GM12878 (cell line): ENCODE measurements at regions not wholly inside any gene's neighbourhood (a gene's known extent, or its start where the extent isn't known, plus 50 kb on each side); places are given as distances from the start of the nearest gene placed in this dataset.

Source experiments
- CHD4 ChIP-seq: fragments of 200-600 bp; sonication (generic); IDR thresholded peaks from 2 replicates; pipeline ENCODE4 v1.6.1; 2016; ENCODE audit warnings: mild to moderate bottlenecking
- EP300 ChIP-seq, 2 experiments: fragments of 150-350 bp in 1 of 2; IDR thresholded peaks; 2 replicates each; pipeline ENCODE4 v1.6.1; 2011 to 2012; ENCODE audit warnings: low read depth in 2 of 2, low read length in 2 of 2, borderline replicate concordance in 1 of 2, improper control_type of control experiment in 1 of 2, inconsistent platforms in 1 of 2; ENCODE audit not compliant: control insufficient read depth in 1 of 2
- JUND ChIP-seq: IDR thresholded peaks from 2 replicates; pipeline ENCODE4 v1.6.1; 2012; ENCODE audit warnings: low read depth, mild to moderate bottlenecking, low read length, improper control_type of control experiment, moderate library complexity
- MYC ChIP-seq: IDR thresholded peaks from 2 replicates; pipeline ENCODE4 v1.6.1; 2011; ENCODE audit warnings: mild to moderate bottlenecking, low read length, moderate library complexity, inconsistent platforms; ENCODE audit not compliant: insufficient read depth, insufficient replicate concordance, insufficient read length, severe bottlenecking
- POLR2A ChIP-seq: IDR thresholded peaks from 2 replicates; pipeline ENCODE4 v1.6.1; 2011; ENCODE audit warnings: low read depth, mild to moderate bottlenecking, low read length
- RFX5 ChIP-seq: IDR thresholded peaks from 2 replicates; pipeline ENCODE4 v1.6.1; 2011; ENCODE audit warnings: low read depth, low read length, improper control_type of control experiment
- YY1 ChIP-seq: IDR thresholded peaks from 2 replicates; pipeline ENCODE4 v1.6.1; 2011; ENCODE audit warnings: low read depth, mild to moderate bottlenecking, low read length
- ZZZ3 ChIP-seq: IDR thresholded peaks from 2 replicates; pipeline ENCODE4 v1.6.1; 2011; ENCODE audit warnings: low read depth; ENCODE audit not compliant: control insufficient read depth, insufficient read length
- TF ChIP-seq, protein P1 (sequence below), 3 experiments: IDR thresholded peaks in 2 of 3; conservative IDR thresholded peaks in 1 of 3; 2 replicates each; pipeline ENCODE4 v1.5.1; 2011; ENCODE audit warnings: low read depth in 3 of 3, low read length in 3 of 3, mild to moderate bottlenecking in 3 of 3, control low read depth in 2 of 3, moderate library complexity in 2 of 3, inconsistent platforms in 1 of 3, mixed read lengths in 1 of 3; ENCODE audit not compliant: control insufficient read depth in 2 of 3, insufficient read depth in 1 of 3; ENCODE audit errors: extremely low read depth in 1 of 3
- TF ChIP-seq, protein P2 (sequence below): fragments of 450-650 bp; formaldehyde crosslinking; IDR thresholded peaks from 2 replicates; pipeline ENCODE4 v1.5.0; 2022; ENCODE audit warnings: mild to moderate bottlenecking, missing genetic modification characterization
- TF ChIP-seq, protein P3 (sequence below): fragments of 450-650 bp; IDR thresholded peaks from 2 replicates; pipeline ENCODE4 v1.6.1; 2017; ENCODE audit warnings: mild to moderate bottlenecking
- TF ChIP-seq, protein P4 (sequence below): IDR thresholded peaks from 2 replicates; pipeline ENCODE4 v1.6.1; 2012; ENCODE audit warnings: mild to moderate bottlenecking, low read depth, low read length

DNA sequence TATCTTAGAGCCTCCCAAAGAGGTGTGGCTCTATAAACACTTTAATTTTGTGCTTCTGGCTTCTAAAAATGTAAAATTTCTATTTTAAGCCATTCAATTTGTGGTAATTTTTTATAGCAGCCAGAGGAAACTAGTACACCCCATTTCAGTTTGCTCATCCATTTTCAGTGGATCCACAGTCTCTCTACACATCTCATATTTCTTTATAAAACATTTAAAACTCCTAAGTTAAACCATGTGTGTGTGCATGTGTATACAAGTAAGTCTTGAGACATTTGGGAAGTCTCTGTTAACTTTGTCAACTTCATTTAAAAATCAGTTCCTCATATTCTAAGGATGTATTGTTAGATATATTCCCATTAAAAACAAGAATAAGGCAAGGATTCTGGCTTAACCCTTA, 273.2 kb downstream of the IL15 start:
- TF ChIP-seq, protein P1, sequence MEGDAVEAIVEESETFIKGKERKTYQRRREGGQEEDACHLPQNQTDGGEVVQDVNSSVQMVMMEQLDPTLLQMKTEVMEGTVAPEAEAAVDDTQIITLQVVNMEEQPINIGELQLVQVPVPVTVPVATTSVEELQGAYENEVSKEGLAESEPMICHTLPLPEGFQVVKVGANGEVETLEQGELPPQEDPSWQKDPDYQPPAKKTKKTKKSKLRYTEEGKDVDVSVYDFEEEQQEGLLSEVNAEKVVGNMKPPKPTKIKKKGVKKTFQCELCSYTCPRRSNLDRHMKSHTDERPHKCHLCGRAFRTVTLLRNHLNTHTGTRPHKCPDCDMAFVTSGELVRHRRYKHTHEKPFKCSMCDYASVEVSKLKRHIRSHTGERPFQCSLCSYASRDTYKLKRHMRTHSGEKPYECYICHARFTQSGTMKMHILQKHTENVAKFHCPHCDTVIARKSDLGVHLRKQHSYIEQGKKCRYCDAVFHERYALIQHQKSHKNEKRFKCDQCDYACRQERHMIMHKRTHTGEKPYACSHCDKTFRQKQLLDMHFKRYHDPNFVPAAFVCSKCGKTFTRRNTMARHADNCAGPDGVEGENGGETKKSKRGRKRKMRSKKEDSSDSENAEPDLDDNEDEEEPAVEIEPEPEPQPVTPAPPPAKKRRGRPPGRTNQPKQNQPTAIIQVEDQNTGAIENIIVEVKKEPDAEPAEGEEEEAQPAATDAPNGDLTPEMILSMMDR (IDR thresholded peaks at IDR 0.05 in 2 of 3, conservative IDR thresholded peaks at IDR 0.05 in 1 of 3; ENCODE audit: control insufficient read depth in 2 of 3, extremely low read depth in 1 of 3, insufficient read depth in 1 of 3, low read depth in 3 of 3, low read length in 3 of 3) = no peak
- TF ChIP-seq ZZZ3 (no peak), YY1 (no peak), EP300 (IDR thresholded peaks at IDR 0.05; ENCODE audit: borderline replicate concordance in 1 of 2, control insufficient read depth in 1 of 2, low read depth in 2 of 2, low read length in 2 of 2) (no peak), POLR2A (no peak), RFX5 (no peak), CHD4 (no peak), MYC (no peak), JUND (no peak)
- TF ChIP-seq, protein P2, sequence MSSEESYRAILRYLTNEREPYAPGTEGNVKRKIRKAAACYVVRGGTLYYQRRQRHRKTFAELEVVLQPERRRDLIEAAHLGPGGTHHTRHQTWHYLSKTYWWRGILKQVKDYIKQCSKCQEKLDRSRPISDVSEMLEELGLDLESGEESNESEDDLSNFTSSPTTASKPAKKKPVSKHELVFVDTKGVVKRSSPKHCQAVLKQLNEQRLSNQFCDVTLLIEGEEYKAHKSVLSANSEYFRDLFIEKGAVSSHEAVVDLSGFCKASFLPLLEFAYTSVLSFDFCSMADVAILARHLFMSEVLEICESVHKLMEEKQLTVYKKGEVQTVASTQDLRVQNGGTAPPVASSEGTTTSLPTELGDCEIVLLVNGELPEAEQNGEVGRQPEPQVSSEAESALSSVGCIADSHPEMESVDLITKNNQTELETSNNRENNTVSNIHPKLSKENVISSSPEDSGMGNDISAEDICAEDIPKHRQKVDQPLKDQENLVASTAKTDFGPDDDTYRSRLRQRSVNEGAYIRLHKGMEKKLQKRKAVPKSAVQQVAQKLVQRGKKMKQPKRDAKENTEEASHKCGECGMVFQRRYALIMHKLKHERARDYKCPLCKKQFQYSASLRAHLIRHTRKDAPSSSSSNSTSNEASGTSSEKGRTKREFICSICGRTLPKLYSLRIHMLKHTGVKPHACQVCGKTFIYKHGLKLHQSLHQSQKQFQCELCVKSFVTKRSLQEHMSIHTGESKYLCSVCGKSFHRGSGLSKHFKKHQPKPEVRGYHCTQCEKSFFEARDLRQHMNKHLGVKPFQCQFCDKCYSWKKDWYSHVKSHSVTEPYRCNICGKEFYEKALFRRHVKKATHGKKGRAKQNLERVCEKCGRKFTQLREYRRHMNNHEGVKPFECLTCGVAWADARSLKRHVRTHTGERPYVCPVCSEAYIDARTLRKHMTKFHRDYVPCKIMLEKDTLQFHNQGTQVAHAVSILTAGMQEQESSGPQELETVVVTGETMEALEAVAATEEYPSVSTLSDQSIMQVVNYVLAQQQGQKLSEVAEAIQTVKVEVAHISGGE (CRISPR knock-in tag) = no peak
- TF ChIP-seq, protein P3, sequence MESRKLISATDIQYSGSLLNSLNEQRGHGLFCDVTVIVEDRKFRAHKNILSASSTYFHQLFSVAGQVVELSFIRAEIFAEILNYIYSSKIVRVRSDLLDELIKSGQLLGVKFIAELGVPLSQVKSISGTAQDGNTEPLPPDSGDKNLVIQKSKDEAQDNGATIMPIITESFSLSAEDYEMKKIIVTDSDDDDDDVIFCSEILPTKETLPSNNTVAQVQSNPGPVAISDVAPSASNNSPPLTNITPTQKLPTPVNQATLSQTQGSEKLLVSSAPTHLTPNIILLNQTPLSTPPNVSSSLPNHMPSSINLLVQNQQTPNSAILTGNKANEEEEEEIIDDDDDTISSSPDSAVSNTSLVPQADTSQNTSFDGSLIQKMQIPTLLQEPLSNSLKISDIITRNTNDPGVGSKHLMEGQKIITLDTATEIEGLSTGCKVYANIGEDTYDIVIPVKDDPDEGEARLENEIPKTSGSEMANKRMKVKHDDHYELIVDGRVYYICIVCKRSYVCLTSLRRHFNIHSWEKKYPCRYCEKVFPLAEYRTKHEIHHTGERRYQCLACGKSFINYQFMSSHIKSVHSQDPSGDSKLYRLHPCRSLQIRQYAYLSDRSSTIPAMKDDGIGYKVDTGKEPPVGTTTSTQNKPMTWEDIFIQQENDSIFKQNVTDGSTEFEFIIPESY = no peak
- TF ChIP-seq, protein P4, sequence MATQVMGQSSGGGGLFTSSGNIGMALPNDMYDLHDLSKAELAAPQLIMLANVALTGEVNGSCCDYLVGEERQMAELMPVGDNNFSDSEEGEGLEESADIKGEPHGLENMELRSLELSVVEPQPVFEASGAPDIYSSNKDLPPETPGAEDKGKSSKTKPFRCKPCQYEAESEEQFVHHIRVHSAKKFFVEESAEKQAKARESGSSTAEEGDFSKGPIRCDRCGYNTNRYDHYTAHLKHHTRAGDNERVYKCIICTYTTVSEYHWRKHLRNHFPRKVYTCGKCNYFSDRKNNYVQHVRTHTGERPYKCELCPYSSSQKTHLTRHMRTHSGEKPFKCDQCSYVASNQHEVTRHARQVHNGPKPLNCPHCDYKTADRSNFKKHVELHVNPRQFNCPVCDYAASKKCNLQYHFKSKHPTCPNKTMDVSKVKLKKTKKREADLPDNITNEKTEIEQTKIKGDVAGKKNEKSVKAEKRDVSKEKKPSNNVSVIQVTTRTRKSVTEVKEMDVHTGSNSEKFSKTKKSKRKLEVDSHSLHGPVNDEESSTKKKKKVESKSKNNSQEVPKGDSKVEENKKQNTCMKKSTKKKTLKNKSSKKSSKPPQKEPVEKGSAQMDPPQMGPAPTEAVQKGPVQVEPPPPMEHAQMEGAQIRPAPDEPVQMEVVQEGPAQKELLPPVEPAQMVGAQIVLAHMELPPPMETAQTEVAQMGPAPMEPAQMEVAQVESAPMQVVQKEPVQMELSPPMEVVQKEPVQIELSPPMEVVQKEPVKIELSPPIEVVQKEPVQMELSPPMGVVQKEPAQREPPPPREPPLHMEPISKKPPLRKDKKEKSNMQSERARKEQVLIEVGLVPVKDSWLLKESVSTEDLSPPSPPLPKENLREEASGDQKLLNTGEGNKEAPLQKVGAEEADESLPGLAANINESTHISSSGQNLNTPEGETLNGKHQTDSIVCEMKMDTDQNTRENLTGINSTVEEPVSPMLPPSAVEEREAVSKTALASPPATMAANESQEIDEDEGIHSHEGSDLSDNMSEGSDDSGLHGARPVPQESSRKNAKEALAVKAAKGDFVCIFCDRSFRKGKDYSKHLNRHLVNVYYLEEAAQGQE = no peak
